Hematopoietic multipotent progenitor cell treated with erythropoietin and hydrocortisone succinate and interleukin-3 and kit ligand, for 8 days (in vitro differentiated cells): ENCODE measurements at regions not wholly inside any gene's neighbourhood (a gene's known extent, or its start where the extent isn't known, plus 50 kb on each side); places are given as distances from the start of the nearest gene placed in this dataset.
"Not testable (repeated sequence)": the region's sequence is repeated elsewhere in the genome, so short reads cannot be mapped to it uniquely, and the experiment has no call there.

Source experiments
- DNase-seq: peaks from one replicate; pipeline ENCODE4 v3.0.0-alpha.2; 2015

DNA sequence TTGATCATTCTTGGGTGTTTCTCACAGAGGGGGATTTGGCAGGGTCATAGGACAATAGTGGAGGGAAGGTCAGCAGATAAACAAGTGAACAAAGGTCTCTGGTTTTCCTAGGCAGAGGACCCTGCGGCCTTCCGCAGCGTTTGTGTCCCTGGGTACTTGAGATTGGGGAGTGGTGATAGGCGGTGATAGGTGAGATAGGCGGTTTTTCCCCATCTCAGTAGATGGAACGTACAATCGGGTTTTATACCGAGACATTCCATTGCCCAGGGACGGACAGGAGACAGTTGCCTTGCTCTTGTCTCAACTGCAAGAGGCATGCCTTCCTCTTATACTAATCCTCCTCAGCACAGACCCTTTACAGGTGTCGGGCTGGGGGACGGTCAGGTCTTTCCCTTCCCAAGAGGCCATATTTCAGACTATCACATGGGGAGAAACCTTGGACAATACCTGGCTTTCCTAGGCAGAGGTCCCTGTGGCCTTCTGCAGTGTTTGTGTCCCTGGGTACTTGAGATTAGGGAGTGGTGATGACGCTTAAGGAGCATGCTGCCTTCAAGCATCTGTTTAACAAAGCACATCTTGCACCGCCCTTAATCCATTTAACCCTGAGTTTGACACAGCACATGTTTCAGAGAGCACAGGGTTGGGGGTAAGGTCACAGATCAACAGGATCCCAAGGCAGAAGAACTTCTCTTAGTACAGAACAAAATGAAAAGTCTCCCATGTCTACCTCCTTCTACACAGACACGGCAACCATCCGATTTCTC, 86.2 kb downstream of the OR2B2 start:
- DNase-seq = peak; percentile 33

GRCh38 chr6:27825025-27825793, 87.0 kb downstream of the OR2B2 start:
- DNase-seq = peak; percentile 77

GRCh38 chr6:27824211-27825024, 87.8 kb downstream of the OR2B2 start:
- DNase-seq = peak; percentile 87

GRCh38 chr6:27823714-27824210, 88.4 kb downstream of the OR2B2 start:
- DNase-seq = peak; percentile 84

DNA sequence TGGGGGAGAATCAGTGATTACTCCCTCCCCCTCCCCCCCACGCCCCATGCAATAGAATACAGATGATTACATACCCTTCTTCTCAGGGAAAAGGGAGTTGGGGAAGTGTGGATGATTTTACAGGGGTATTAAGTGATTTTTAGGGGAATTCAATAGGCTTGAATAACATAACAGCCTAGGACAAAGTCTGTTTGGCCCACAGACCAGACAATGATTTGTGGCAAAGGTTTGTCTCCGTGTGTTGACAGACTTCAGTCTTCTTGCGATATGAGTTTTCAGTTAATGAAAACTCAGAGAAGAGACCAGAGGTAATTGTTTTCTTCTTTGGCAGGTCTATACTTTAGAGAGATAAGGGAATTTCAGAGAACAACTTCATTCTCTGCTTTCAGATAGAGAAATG, 95.3 kb downstream of the OR2B2 start:
- peak; percentile 45 for DNase-seq

GRCh38 chr6:27814665-27815424, 97.4 kb downstream of the OR2B2 start:
- peak; percentile 97 for DNase-seq

DNA sequence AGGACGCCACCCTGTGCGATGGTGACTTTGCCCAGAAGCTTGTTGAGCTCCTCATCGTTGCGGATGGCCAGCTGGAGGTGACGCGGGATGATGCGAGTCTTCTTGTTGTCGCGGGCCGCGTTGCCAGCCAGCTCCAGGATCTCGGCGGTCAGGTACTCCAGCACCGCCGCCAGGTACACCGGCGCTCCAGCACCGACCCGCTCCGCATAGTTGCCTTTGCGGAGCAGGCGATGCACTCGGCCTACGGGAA, 97.9 kb downstream of the OR2B2 start:
- not testable (repeated sequence) for DNase-seq

GRCh38 chr6:27812805-27813492, 99.2 kb downstream of the OR2B2 start:
- peak; percentile 79 for DNase-seq

GRCh38 chr6:27812078-27812804, 100.0 kb downstream of the OR2B2 start:
- peak; percentile 61 for DNase-seq

DNA sequence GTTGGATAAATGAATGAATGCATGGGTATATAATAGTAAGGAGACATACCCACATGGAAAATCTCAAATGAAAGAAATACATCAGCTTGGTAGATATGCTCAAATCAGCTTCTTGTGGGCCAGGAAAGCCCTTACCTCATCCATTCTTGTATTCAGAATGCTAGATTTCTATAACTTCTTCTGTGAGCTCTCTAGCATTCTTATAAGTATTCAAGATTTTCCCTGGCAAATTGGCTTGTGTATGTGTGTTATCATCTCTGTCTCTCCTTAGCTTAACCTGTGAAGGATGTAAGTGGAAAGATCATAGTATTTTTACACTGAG, 100.8 kb downstream of the OR2B2 start:
- DNase-seq = peak; percentile 81

DNA sequence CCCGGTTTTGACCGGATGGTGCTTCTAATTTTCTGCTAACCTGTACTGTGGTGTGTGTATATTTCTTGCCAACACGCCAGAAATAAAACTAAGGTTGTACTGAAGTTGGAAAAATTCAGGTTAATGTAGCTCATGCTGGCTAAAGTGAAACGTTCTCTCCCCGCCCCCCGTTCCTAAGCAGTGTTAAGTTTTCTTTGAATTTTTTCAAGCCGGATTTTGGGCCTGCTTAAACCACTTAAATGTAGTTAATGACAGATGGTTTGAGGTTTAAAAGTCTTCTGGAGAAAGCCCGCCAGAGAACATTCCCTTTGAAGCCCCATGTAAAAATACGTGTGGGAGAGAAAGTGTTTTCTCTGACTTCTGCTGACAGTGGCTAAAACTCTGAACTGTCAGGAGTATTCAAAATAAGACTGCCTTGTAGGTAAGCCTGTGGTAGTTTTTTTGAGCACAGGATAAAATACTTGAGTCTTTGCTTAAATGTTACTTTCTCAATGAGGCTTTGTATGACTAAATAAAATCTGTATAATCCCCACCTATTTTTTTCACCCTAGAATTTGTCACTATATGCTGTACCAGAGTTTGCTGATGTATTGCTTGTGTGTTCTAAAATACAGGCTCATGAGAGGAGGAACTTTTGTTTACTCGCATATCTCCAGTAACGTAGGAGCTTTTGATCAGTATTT, 101.3 kb downstream of the OR2B2 start:
- DNase-seq = peak; percentile 84

DNA sequence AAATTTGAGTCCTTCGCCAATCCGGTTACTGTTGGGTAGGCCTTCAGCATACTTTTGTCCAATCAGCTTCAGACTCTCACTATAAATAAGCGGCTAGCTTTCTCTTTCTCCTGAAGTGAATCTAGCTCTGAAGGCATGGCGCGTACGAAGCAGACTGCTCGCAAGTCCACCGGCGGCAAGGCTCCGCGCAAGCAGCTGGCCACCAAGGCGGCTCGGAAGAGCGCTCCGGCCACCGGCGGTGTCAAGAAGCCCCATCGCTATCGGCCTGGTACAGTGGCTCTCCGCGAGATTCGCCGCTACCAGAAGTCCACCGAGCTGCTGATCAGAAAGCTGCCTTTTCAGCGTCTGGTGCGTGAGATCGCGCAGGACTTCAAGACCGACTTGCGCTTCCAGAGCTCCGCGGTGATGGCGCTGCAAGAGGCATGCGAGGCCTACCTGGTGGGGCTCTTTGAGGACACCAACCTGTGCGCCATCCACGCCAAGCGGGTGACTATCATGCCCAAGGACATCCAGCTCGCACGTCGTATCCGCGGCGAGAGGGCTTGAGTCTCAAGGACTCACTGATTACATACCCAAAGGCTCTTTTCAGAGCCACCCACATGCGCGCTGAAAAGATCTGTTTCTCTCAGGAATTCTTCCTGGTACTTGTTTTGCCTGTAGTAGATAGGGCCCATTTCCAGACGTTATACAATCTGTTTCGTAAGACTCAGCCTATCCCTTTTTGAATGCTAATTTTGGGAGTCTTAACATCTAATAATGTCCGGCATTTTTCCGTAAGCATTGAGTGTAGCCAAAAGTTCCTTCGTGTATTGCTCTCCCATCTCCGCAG, 102.0 kb downstream of the OR2B2 start:
- DNase-seq = peak; percentile 98

DNA sequence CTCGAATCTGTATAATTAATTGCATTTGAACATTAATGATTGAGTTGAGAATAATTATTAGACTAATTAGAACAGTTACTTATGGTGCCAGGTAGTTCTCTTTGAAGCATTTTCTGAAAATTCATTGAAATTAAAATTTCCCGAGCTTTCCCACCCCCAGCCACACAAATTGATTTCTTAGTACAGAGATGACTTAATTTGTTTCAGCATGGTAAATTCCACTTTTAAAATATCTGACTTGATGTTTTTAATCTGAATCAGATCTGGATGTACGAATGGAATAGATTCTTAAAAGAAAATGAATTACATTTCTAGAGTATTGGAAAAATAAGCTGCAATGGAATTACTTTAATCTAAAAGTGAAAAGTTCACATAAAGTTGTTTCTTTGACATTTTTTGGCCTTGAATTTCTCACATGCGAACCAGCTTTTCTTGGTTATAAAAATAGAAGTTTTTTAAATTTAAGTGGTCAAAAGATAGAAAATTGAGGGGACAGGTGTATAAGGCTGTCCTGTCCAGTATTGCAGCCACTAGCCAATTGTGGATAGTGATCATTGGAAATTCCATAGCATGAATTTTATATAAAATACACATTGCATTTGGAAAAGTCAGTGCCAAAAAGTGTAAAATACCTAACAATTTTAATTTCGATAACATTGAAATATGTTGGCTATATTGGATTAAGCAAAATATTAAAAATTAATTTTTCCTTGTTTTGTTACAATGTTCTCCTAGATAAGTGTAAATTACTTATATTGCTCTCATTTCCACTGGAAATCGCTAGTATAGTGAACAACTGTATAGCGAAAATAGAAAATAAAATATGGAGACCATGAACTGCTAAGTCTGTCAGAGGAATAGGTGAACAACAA, 102.9 kb downstream of the OR2B2 start:
- DNase-seq = no peak

GRCh38 chr6:27808242-27809066, 103.7 kb downstream of the OR2B2 start:
- DNase-seq = peak; percentile 89

- DNase-seq = peak; percentile 99
Observed at GRCh38 chr6:27807441-27808241, 104.6 kb downstream of the OR2B2 start.

DNA sequence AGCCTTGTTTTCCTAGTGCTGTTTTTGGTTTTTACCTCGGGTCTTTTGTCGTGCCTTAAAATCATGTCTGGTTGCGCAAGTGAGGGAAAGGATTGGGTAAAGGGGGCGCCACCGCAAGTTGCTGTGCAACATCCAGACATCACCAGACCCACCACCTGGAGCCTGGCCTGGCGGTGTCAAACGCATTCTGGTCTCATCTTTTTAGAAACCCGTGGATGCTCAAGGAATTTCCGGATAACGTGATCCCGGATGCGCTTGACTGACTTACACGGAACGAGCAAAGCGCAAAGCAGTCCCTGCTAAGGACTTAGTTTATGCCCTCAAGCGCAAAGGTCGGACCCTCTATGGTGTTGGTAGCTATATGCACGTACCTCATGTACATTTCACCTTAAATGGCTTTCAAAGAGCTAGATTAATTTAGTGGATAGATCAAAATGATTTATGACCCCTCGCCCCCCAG, 105.2 kb downstream of the OR2B2 start:
- DNase-seq = peak; percentile 84

DNA sequence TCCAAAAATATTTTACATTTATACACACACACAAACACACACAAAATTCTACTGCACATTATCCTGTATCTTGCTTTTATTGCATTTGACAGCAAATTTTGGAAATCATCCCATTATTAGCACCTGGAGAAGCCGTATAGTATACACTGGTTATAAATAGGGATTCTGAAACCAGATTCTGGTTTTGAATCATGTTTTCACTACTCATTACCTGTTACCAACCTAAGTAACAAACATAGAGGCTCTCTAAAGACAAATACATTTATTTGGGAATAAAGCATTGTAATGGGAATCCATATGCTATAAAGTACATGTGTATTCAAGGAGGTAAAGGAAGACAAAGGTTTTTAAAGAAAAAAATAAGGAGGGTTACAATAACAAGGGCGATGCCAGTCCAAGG, 106.8 kb downstream of the OR2B2 start:
- DNase-seq = peak; percentile 13
